OCI-LY3 (cell line): ENCODE measurements at regions not wholly inside any gene's neighbourhood (a gene's known extent, or its start where the extent isn't known, plus 50 kb on each side); places are given as distances from the start of the nearest gene placed in this dataset.

Experiments
- H2AFZ ChIP-seq: fragments of 200-600, 300-600 bp; shearing (Covaris generic); 2 replicates; pipeline ENCODE4 v1.6.0; 2014; ENCODE audit warnings: antibody characterized with exemption, low read depth, low read length
- H3K27ac ChIP-seq: fragments of 200-600, 300-600 bp; sonication (generic); 2 replicates; pipeline ENCODE4 v1.5.1; 2014; ENCODE audit warnings: mild to moderate bottlenecking, low read length, moderate library complexity, mixed read lengths
- H3K27me3 ChIP-seq: fragments of 200-600, 300-600 bp; sonication (generic); 2 replicates; pipeline ENCODE4 v1.6.1; 2014; ENCODE audit warnings: low read depth, low read length, mixed read lengths
- H3K36me3 ChIP-seq: fragments of 200-600, 300-600 bp; sonication (generic); replicated peaks from 2 replicates; pipeline ENCODE3; 2014; ENCODE audit warnings: low read depth, low read length, mixed read lengths
- H3K4me1 ChIP-seq: fragments of 300-600, 200-600 bp; sonication (generic); 2 replicates; pipeline ENCODE4 v1.6.1; 2014; ENCODE audit warnings: low read length, mixed read lengths
- H3K4me2 ChIP-seq: fragments of 200-600, 300-600 bp; sonication (generic); 2 replicates; pipeline ENCODE4 v1.6.1; 2014; ENCODE audit warnings: low read length, mixed read lengths
- H3K4me3 ChIP-seq: fragments of 300-600, 200-600 bp; sonication (generic); 2 replicates; pipeline ENCODE4 v1.5.1; 2014; ENCODE audit warnings: antibody characterized with exemption, mild to moderate bottlenecking, low read length, moderate library complexity
- H3K79me2 ChIP-seq: fragments of 300-600, 200-600 bp; shearing (Covaris generic); 2 replicates; pipeline ENCODE4 v1.6.1; 2014; ENCODE audit warnings: mild to moderate bottlenecking, low read length, mixed read lengths
- H3K9ac ChIP-seq: fragments of 300-600, 200-600 bp; shearing (Covaris generic); 2 replicates; pipeline ENCODE4 v1.6.0; 2014; ENCODE audit warnings: mild to moderate bottlenecking, low read length, moderate library complexity
- H3K9me3 ChIP-seq: fragments of 200-600, 300-600 bp; shearing (Covaris generic); 2 replicates; pipeline ENCODE4 v1.6.1; 2014; ENCODE audit warnings: low read length, mixed read lengths; ENCODE audit not compliant: insufficient read depth
- H4K20me1 ChIP-seq: fragments of 200-600, 300-600 bp; sonication (generic); 2 replicates; pipeline ENCODE4 v1.6.1; 2016; ENCODE audit warnings: low read length, mixed read lengths; ENCODE audit not compliant: insufficient read depth
- CTCF ChIP-seq: fragments of 200-600, 300-600 bp; sonication (generic); IDR thresholded peaks from 2 replicates; pipeline ENCODE4 v1.5.1; 2014; ENCODE audit warnings: antibody characterized with exemption, low read length, low read depth
- EZH2phosphoT487 ChIP-seq: fragments of 200-600 bp; shearing (Covaris generic); IDR thresholded peaks from 2 replicates; pipeline ENCODE4 v1.6.1; 2018; ENCODE audit warnings: antibody characterized with exemption, mixed run types, low read depth

- no peak overlapping the region for H2AFZ ChIP-seq
- TF ChIP-seq EZH2phosphoT487 = no peak
- TF ChIP-seq CTCF = no peak
- H3K36me3 ChIP-seq = no peaks in the 10 kb centered on the region
- no peaks in the 10 kb centered on the region for H3K79me2 ChIP-seq
- H3K27ac ChIP-seq = no peak overlapping the region
- peaks cover 11% of the 10 kb centered on the region; the same call in 1 of the 2 replicates for H3K4me1 ChIP-seq
- H3K9me3 ChIP-seq = no peaks in the 10 kb centered on the region
- H3K4me3 ChIP-seq = no peak overlapping the region
- no peaks in the 10 kb centered on the region for H4K20me1 ChIP-seq
- no peaks in the 10 kb centered on the region for H3K27me3 ChIP-seq
- H3K4me2 ChIP-seq = no peak overlapping the region
- no peak overlapping the region for H3K9ac ChIP-seq
Measured at GRCh38 chr18:45551142-45551815, 64.0 kb upstream of the SLC14A2 start.

GRCh38 chr18:45553723-45554388, 61.4 kb upstream of the SLC14A2 start:
- Histone ChIP-seq H3K36me3 (no peaks in the 10 kb centered on the region), H3K4me2 (no peak overlapping the region), H3K9me3 (no peaks in the 10 kb centered on the region), H3K27ac (no peak overlapping the region), H4K20me1 (no peaks in the 10 kb centered on the region), H3K79me2 (no peaks in the 10 kb centered on the region), H3K27me3 (no peaks in the 10 kb centered on the region), H2AFZ (no peak overlapping the region), H3K4me3 (no peak overlapping the region), H3K9ac (no peak overlapping the region), H3K4me1 (peaks cover 11% of the 10 kb centered on the region; the same call in 1 of the 2 replicates)
- TF ChIP-seq EZH2phosphoT487 = no peak
- no peak for TF ChIP-seq CTCF

GRCh38 chr18:45554389-45554737, 60.9 kb upstream of the SLC14A2 start:
- no peak overlapping the region for H2AFZ ChIP-seq
- H3K4me1 ChIP-seq = peaks cover 11% of the 10 kb centered on the region; the same call in 1 of the 2 replicates
- H3K27me3 ChIP-seq = no peaks in the 10 kb centered on the region
- no peaks in the 10 kb centered on the region for H4K20me1 ChIP-seq
- no peak overlapping the region for H3K4me2 ChIP-seq
- H3K4me3 ChIP-seq = no peak overlapping the region
- no peak for TF ChIP-seq EZH2phosphoT487
- no peak for TF ChIP-seq CTCF
- H3K9ac ChIP-seq = no peak overlapping the region
- H3K36me3 ChIP-seq = no peaks in the 10 kb centered on the region
- no peak overlapping the region for H3K27ac ChIP-seq
- H3K79me2 ChIP-seq = no peaks in the 10 kb centered on the region
- no peaks in the 10 kb centered on the region for H3K9me3 ChIP-seq

GRCh38 chr18:45556222-45556621, 59.1 kb upstream of the SLC14A2 start:
- Histone ChIP-seq H3K27me3 (no peaks in the 10 kb centered on the region), H3K9me3 (no peaks in the 10 kb centered on the region), H4K20me1 (no peaks in the 10 kb centered on the region), H3K36me3 (no peaks in the 10 kb centered on the region), H2AFZ (no peak overlapping the region), H3K4me2 (no peak overlapping the region), H3K4me3 (no peak overlapping the region), H3K9ac (no peak overlapping the region), H3K4me1 (peaks cover 11% of the 10 kb centered on the region; the same call in 1 of the 2 replicates), H3K79me2 (no peaks in the 10 kb centered on the region), H3K27ac (no peak overlapping the region)
- TF ChIP-seq EZH2phosphoT487 (no peak), CTCF (no peak)
